ENCODE measurements at regions not wholly inside any gene's neighbourhood (a gene's known extent, or its start where the extent isn't known, plus 50 kb on each side); places are given as distances from the start of the nearest gene placed in this dataset.
"Not testable (repeated sequence)": the region's sequence is repeated elsewhere in the genome, so short reads cannot be mapped to it uniquely, and the experiment has no call there.

DNA sequence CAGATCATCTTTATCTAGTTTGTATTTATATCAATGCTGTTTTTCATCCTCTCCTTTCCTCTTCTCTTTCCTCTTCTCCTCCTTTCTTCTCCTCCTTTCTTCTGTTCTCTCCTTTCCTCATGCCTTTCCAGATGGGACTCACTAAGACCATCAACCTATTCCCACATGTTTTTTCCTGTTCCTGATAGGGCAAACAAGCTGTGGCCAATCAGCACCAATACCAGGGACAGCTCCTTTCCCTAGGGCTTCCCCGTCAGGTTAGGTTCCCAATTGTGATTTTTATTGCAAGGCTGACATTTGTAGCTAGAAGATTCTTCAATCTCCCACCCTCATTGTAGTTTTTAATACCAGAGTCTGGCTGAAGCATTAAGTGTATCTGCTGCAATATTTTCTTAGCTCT is 76.3 kb upstream of the COL8A1 start:
- DNase-seq, result no peak
- peaks cover 0 to 10% (median 0%) of the 10 kb centered on the region in 4 donors for H3K4me1 ChIP-seq
- no peak overlapping the region for H3K4me3 ChIP-seq
- no peak for TF ChIP-seq CTCF (IDR thresholded peaks at IDR 0.05)
- H3K36me3 ChIP-seq, result no peaks in the 10 kb centered on the region
- H3K9me3 ChIP-seq, result peaks cover 0 to 4% (median 0%) of the 10 kb centered on the region in 3 donors
- no peaks in the 10 kb centered on the region for H3K27me3 ChIP-seq
- H3K27ac ChIP-seq, result no peak overlapping the region
- intact Hi-C loops (cut with DNase I; ENCODE audit: low total_unique reads), result no loop called here

- intact Hi-C loops (cut with DNase I; ENCODE audit: low total_unique reads), result no loop called here
- H3K4me3 ChIP-seq, result no peak overlapping the region
- peaks cover 0 to 2% (median 0%) of the 10 kb centered on the region in 3 donors for H3K9me3 ChIP-seq
- no peaks in the 10 kb centered on the region for H3K36me3 ChIP-seq
- H3K27me3 ChIP-seq, result no peaks in the 10 kb centered on the region
- no peak overlapping the region for H3K27ac ChIP-seq
- no peak for TF ChIP-seq CTCF (IDR thresholded peaks at IDR 0.05)
- H3K4me1 ChIP-seq, result peaks cover 0 to 10% (median 0%) of the 10 kb centered on the region in 4 donors
- DNase-seq, result no peak
Observed at GRCh38 chr3:99561056-99561455, 77.3 kb upstream of the COL8A1 start.

DNA sequence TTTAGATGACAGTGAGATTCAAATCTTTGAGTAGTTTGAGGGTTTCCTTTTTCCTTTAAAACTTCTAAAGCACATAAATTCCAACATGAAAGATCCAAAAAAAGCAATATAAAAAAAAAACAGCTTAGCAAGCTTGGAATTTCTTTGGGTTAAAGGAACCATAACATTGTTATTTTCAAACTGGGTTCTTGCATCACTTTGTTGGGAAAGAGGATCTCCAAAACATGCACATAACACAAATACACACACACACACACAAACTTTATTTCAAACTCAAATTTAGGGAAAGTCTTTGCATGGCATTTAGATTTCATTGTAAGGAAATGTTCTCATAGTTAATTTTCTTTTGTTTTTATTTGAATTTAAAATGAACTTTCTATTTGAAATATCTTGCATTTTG is 79.2 kb upstream of the COL8A1 start:
- intact Hi-C loops (cut with DNase I; ENCODE audit: low total_unique reads), result loop anchor here (10.0 kb wide), 1 partner anchor 56 kb away; no protein-coding TSS in a partner anchor
- Histone ChIP-seq H3K36me3 (no peaks in the 10 kb centered on the region), H3K4me3 (no peak overlapping the region), H3K27me3 (no peaks in the 10 kb centered on the region), H3K27ac (no peak overlapping the region), H3K9me3 (no peaks in the 10 kb centered on the region), H3K4me1 (peaks cover 0 to 10% (median 0%) of the 10 kb centered on the region in 4 donors)
- DNase-seq, result no peak
- no peak for TF ChIP-seq CTCF (IDR thresholded peaks at IDR 0.05)

GRCh38 chr3:99555885-99556284 is 82.5 kb upstream of the COL8A1 start:
- H3K9me3 ChIP-seq, H3K27ac ChIP-seq, H3K4me3 ChIP-seq, H3K4me1 ChIP-seq, H3K27me3 ChIP-seq, H3K36me3 ChIP-seq, DNase-seq: not testable (repeated sequence)
- intact Hi-C loops (cut with DNase I; ENCODE audit: low total_unique reads), result loop anchor here (10.0 kb wide), 1 partner anchor 59 kb away; no protein-coding TSS in a partner anchor

DNA sequence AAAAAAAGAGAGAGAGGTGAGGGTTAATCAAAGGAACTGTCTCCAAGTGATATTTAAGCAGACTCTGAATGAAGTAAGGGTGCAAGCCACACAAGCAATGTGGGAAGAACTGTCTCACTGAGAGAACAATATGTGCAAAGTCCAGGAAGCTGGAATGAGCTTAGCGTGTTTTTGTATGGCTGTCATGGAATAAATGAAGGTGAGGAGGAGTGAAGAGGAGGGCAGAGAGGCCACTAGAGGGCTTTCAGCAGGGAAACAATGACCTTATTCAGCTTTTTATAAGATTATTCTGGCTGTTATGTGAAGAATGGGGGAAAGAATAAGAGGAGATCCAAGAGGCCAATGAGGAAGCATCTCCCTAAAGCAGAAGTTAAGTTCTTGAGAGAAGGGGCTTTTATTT is 86.9 kb upstream of the COL8A1 start:
- Histone ChIP-seq H3K27ac (no peak overlapping the region), H3K4me3 (no peak overlapping the region), H3K4me1 (peaks cover 0 to 6% (median 2%) of the 10 kb centered on the region in 4 donors), H3K27me3 (no peaks in the 10 kb centered on the region), H3K9me3 (no peaks in the 10 kb centered on the region), H3K36me3 (no peaks in the 10 kb centered on the region)
- no peak for TF ChIP-seq CTCF (IDR thresholded peaks at IDR 0.05)
- DNase-seq, result no peak
- intact Hi-C loops (cut with DNase I; ENCODE audit: low total_unique reads), result loop anchor here (10.0 kb wide), 1 partner anchor 63 kb away; no protein-coding TSS in a partner anchor

GRCh38 chr3:99549957-99550603 is 88.3 kb upstream of the COL8A1 start:
- no peak for DNase-seq
- intact Hi-C loops (cut with DNase I; ENCODE audit: low total_unique reads), result loop anchor here (10.0 kb wide), 1 partner anchor 65 kb away; no protein-coding TSS in a partner anchor

More at GRCh38 chr3:99549957-99550603, 88.3 kb upstream of the COL8A1 start:
- Histone ChIP-seq H3K4me3 (no peak overlapping the region), H3K27ac (no peak overlapping the region), H3K9me3 (no peaks in the 10 kb centered on the region), H3K27me3 (no peaks in the 10 kb centered on the region), H3K36me3 (no peaks in the 10 kb centered on the region), H3K4me1 (peaks cover 0 to 19% (median 6%) of the 10 kb centered on the region in 4 donors)
- no peak for TF ChIP-seq CTCF (IDR thresholded peaks at IDR 0.05)
